ENCODE measurements at regions not wholly inside any gene's neighbourhood (a gene's known extent, or its start where the extent isn't known, plus 50 kb on each side); places are given as distances from the start of the nearest gene placed in this dataset.
"Not testable (repeated sequence)": the region's sequence is repeated elsewhere in the genome, so short reads cannot be mapped to it uniquely, and the experiment has no call there.

GRCh38 chr13:22861958-22862466, 318.8 kb upstream of the SGCG start:
- Histone ChIP-seq H3K27ac (ENCODE audit: low read length) (no peak overlapping the region), H3K36me3 (ENCODE audit: control insufficient read depth, low read depth, low read length) (no peaks in the 10 kb centered on the region), H3K27me3 (ENCODE audit: control insufficient read depth, insufficient read depth, low read length) (no peaks in the 10 kb centered on the region), H3K4me1 (ENCODE audit: control insufficient read depth, low read depth, low read length) (no peaks in the 10 kb centered on the region), H3K4me3 (ENCODE audit: low read length) (no peak overlapping the region), H3K9me3 (ENCODE audit: control insufficient read depth, low read depth, low read length) (peaks cover 6% of the 10 kb centered on the region), H3K9ac (ENCODE audit: low read length) (no peak overlapping the region)

GRCh38 chr13:22862478-22862877, 318.3 kb upstream of the SGCG start:
- Histone ChIP-seq H3K9me3 (ENCODE audit: control insufficient read depth, low read depth, low read length) (peaks cover 5% of the 10 kb centered on the region), H3K27me3 (ENCODE audit: control insufficient read depth, insufficient read depth, low read length) (no peaks in the 10 kb centered on the region), H3K9ac (ENCODE audit: low read length) (no peak overlapping the region), H3K4me1 (ENCODE audit: control insufficient read depth, low read depth, low read length) (no peaks in the 10 kb centered on the region), H3K36me3 (ENCODE audit: control insufficient read depth, low read depth, low read length) (no peaks in the 10 kb centered on the region), H3K27ac (ENCODE audit: low read length) (no peak overlapping the region), H3K4me3 (ENCODE audit: low read length) (no peak overlapping the region)

- H3K4me1 ChIP-seq (ENCODE audit: control insufficient read depth, low read depth, low read length), result no peaks in the 10 kb centered on the region
- H3K36me3 ChIP-seq (ENCODE audit: control insufficient read depth, low read depth, low read length), result no peaks in the 10 kb centered on the region
- H3K9ac ChIP-seq (ENCODE audit: low read length), result no peak overlapping the region
- H3K4me3 ChIP-seq (ENCODE audit: low read length), result no peak overlapping the region
- no peaks in the 10 kb centered on the region for H3K9me3 ChIP-seq (ENCODE audit: control insufficient read depth, low read depth, low read length)
- no peaks in the 10 kb centered on the region for H3K27me3 ChIP-seq (ENCODE audit: control insufficient read depth, insufficient read depth, low read length)
- no peak overlapping the region for H3K27ac ChIP-seq (ENCODE audit: low read length)
Measured at GRCh38 chr13:22866221-22866620, 314.6 kb upstream of the SGCG start.

GRCh38 chr13:22871231-22871630, 309.5 kb upstream of the SGCG start:
- no peak overlapping the region for H3K27ac ChIP-seq (ENCODE audit: low read length)
- no peak overlapping the region for H3K9ac ChIP-seq (ENCODE audit: low read length)
- H3K9me3 ChIP-seq (ENCODE audit: control insufficient read depth, low read depth, low read length), result no peaks in the 10 kb centered on the region
- H3K27me3 ChIP-seq (ENCODE audit: control insufficient read depth, insufficient read depth, low read length), result no peaks in the 10 kb centered on the region
- peaks cover 8% of the 10 kb centered on the region for H3K4me1 ChIP-seq (ENCODE audit: control insufficient read depth, low read depth, low read length)
- H3K4me3 ChIP-seq (ENCODE audit: low read length), result no peak overlapping the region
- no peaks in the 10 kb centered on the region for H3K36me3 ChIP-seq (ENCODE audit: control insufficient read depth, low read depth, low read length)

GRCh38 chr13:22874839-22875238, 305.9 kb upstream of the SGCG start:
- H3K4me1 ChIP-seq (ENCODE audit: control insufficient read depth, low read depth, low read length), result peaks cover 15% of the 10 kb centered on the region
- H3K9me3 ChIP-seq (ENCODE audit: control insufficient read depth, low read depth, low read length), result no peaks in the 10 kb centered on the region
- H3K36me3 ChIP-seq (ENCODE audit: control insufficient read depth, low read depth, low read length), result no peaks in the 10 kb centered on the region
- no peaks in the 10 kb centered on the region for H3K27me3 ChIP-seq (ENCODE audit: control insufficient read depth, insufficient read depth, low read length)
- H3K4me3 ChIP-seq (ENCODE audit: low read length), result no peak overlapping the region
- no peak overlapping the region for H3K27ac ChIP-seq (ENCODE audit: low read length)
- H3K9ac ChIP-seq (ENCODE audit: low read length), result no peak overlapping the region

- H3K4me1 ChIP-seq (ENCODE audit: control insufficient read depth, low read depth, low read length), result peaks cover 37% of the 10 kb centered on the region
- no peaks in the 10 kb centered on the region for H3K27me3 ChIP-seq (ENCODE audit: control insufficient read depth, insufficient read depth, low read length)
- no peak overlapping the region for H3K27ac ChIP-seq (ENCODE audit: low read length)
- H3K36me3 ChIP-seq (ENCODE audit: control insufficient read depth, low read depth, low read length), result no peaks in the 10 kb centered on the region
- H3K9me3 ChIP-seq (ENCODE audit: control insufficient read depth, low read depth, low read length), result no peaks in the 10 kb centered on the region
- no peak overlapping the region for H3K4me3 ChIP-seq (ENCODE audit: low read length)
- no peak overlapping the region for H3K9ac ChIP-seq (ENCODE audit: low read length)
Measured at GRCh38 chr13:22877421-22877820, 303.4 kb upstream of the SGCG start.

- H3K4me3 ChIP-seq (ENCODE audit: low read length), result peak overlapping the region; percentile 26
- no peaks in the 10 kb centered on the region for H3K9me3 ChIP-seq (ENCODE audit: control insufficient read depth, low read depth, low read length)
- peaks cover 50% of the 10 kb centered on the region for H3K4me1 ChIP-seq (ENCODE audit: control insufficient read depth, low read depth, low read length)
- H3K36me3 ChIP-seq (ENCODE audit: control insufficient read depth, low read depth, low read length), result no peaks in the 10 kb centered on the region
- no peaks in the 10 kb centered on the region for H3K27me3 ChIP-seq (ENCODE audit: control insufficient read depth, insufficient read depth, low read length)
- peak overlapping the region; percentile 49 for H3K27ac ChIP-seq (ENCODE audit: low read length)
- peak overlapping the region; percentile 14 for H3K9ac ChIP-seq (ENCODE audit: low read length)
Measured at GRCh38 chr13:22880741-22881720, 299.7 kb upstream of the SGCG start.

- not testable (repeated sequence) for H3K36me3 ChIP-seq (ENCODE audit: control insufficient read depth, low read depth, low read length); H3K27me3 ChIP-seq (ENCODE audit: control insufficient read depth, insufficient read depth, low read length); H3K9me3 ChIP-seq (ENCODE audit: control insufficient read depth, low read depth, low read length); H3K27ac ChIP-seq (ENCODE audit: low read length)
- peak overlapping the region; percentile 14 for H3K9ac ChIP-seq (ENCODE audit: low read length)
- peak overlapping the region; percentile 26 for H3K4me3 ChIP-seq (ENCODE audit: low read length)
- H3K4me1 ChIP-seq (ENCODE audit: control insufficient read depth, low read depth, low read length), result peaks cover 53% of the 10 kb centered on the region
Measured at GRCh38 chr13:22881721-22882608, 298.8 kb upstream of the SGCG start.

GRCh38 chr13:22883262-22883840, 297.4 kb upstream of the SGCG start:
- H3K27me3 ChIP-seq (ENCODE audit: control insufficient read depth, insufficient read depth, low read length), result no peaks in the 10 kb centered on the region
- H3K9me3 ChIP-seq (ENCODE audit: control insufficient read depth, low read depth, low read length), result no peaks in the 10 kb centered on the region
- no peaks in the 10 kb centered on the region for H3K36me3 ChIP-seq (ENCODE audit: control insufficient read depth, low read depth, low read length)
- peaks cover 54% of the 10 kb centered on the region for H3K4me1 ChIP-seq (ENCODE audit: control insufficient read depth, low read depth, low read length)
- no peak overlapping the region for H3K4me3 ChIP-seq (ENCODE audit: low read length)
- peak overlapping the region; percentile 12 for H3K9ac ChIP-seq (ENCODE audit: low read length)
- no peak overlapping the region for H3K27ac ChIP-seq (ENCODE audit: low read length)

GRCh38 chr13:22883956-22884355, 296.8 kb upstream of the SGCG start:
- no peaks in the 10 kb centered on the region for H3K9me3 ChIP-seq (ENCODE audit: control insufficient read depth, low read depth, low read length)
- no peak overlapping the region for H3K27ac ChIP-seq (ENCODE audit: low read length)
- peak overlapping the region; percentile 15 for H3K4me3 ChIP-seq (ENCODE audit: low read length)
- peak overlapping the region; percentile 12 for H3K9ac ChIP-seq (ENCODE audit: low read length)
- peaks cover 54% of the 10 kb centered on the region for H3K4me1 ChIP-seq (ENCODE audit: control insufficient read depth, low read depth, low read length)
- H3K27me3 ChIP-seq (ENCODE audit: control insufficient read depth, insufficient read depth, low read length), result no peaks in the 10 kb centered on the region
- H3K36me3 ChIP-seq (ENCODE audit: control insufficient read depth, low read depth, low read length), result no peaks in the 10 kb centered on the region

GRCh38 chr13:22886061-22886460, 294.7 kb upstream of the SGCG start:
- H3K9ac ChIP-seq (ENCODE audit: low read length); H3K36me3 ChIP-seq (ENCODE audit: control insufficient read depth, low read depth, low read length); H3K4me3 ChIP-seq (ENCODE audit: low read length); H3K27ac ChIP-seq (ENCODE audit: low read length); H3K9me3 ChIP-seq (ENCODE audit: control insufficient read depth, low read depth, low read length); H3K27me3 ChIP-seq (ENCODE audit: control insufficient read depth, insufficient read depth, low read length): not testable (repeated sequence)
- peaks cover 38% of the 10 kb centered on the region for H3K4me1 ChIP-seq (ENCODE audit: control insufficient read depth, low read depth, low read length)
